HG02840 (cell line): ENCODE measurements at regions not wholly inside any gene's neighbourhood (a gene's known extent, or its start where the extent isn't known, plus 50 kb on each side); places are given as distances from the start of the nearest gene placed in this dataset.

Source experiments
- ATAC-seq: cut with Tn5 transposase; IDR thresholded peaks from one replicate; pipeline ENCODE4 v1.9.1; 2021; ENCODE audit warnings: mild to moderate bottlenecking, moderate library complexity, moderate number of reproducible peaks; ENCODE audit not compliant: unreplicated experiment, low FRiP score

DNA sequence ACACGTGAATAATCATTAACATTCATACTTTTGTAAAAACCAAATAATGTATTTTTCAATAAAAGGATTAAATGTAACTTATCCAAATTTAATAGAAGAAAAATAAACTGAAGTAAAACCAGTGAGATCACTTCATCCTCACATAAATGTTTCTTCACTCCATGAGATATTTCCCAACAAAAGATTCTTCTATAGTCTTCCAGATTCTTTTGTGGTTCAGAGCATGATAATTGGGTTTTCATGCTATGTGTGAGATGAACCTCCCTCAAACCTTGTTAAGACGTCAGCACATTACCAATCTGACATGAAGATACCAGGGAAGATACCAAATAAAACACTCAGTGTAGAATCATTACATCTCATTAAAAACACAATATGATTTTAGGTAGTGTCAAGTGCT lies 62.9 kb upstream of the OXGR1 start:
- ATAC-seq, result no peak

- no peak for ATAC-seq
These were observed 64.1 kb upstream of the OXGR1 start for GRCh38 chr13:97058391-97058790.

DNA sequence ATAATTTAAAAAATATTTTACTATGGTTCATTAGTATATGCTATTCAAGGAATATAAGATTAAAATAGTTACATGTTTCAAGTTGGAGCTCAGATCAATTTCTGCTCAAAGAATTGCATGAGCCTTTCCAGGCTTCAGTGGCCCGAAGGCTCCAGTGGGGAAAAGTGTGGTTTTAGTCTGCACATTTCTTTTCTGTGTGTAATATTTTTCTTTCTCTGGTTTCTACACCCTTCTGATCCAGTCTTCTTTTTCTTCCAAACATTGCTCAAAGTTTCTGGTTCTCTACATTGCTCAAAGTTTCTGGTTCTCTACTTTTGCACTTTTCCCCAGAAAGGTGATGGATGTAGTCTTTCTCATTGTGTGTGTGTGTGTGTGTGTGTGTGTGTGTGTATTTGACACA lies 64.7 kb upstream of the OXGR1 start:
- no peak for ATAC-seq

DNA sequence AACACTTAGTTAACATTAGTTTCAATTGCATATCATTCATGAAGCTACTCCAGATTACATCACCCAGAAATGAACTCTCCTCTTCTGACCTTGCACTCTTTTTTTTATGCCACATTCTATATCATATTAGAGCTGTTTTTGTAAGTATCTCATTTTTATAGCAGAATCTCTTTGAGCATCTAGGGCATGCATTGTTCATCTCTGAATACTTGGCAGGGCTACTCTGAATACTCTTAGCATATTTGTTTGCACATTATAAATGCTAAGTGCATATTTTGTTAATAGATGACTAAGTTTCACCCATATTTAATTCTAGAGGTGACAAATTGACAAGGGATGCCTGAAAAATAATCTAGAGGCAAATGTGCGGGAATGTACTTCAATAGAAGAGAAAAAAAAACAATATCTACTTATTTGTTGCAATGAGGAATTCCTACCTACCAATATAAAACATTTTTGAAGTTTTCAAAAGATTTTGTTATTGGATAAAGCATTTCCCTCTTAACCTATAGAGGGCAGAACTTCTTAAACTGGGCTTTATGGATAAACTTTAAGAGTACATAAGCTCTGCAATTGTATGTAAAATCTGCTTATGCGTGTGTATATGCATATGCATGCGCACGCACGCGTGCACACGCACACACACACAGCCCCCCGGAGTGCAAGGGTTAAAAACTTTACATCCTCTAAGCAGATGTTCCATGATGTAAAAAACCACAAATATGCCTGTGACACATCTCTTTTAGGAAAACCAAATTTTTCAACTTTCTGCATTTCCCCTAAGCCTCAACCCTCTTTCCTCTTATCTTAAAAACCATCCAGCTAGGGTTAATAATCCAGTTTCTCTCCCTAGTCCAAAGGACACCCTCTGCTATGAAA lies 73.0 kb upstream of the OXGR1 start:
- ATAC-seq, result no peak

DNA sequence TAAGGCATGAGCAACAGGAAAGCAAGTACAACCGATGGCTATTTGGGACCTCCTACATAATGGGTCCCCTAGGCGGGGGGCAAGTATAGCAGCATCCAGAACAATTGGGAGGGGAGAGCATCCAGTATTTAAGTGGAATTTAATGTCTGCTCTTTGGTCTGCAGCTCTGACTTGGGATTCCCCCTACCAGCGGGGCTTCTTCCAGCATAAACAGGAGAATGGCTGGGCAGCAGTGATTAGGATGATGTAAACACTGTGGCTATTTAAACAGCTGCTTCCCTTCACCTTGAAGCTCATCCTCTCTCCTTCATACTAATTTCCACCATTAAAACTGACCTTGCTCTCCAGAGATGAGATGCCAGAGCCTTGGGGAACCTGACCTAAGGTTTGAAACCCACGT lies 73.9 kb upstream of the OXGR1 start:
- no peak for ATAC-seq

DNA sequence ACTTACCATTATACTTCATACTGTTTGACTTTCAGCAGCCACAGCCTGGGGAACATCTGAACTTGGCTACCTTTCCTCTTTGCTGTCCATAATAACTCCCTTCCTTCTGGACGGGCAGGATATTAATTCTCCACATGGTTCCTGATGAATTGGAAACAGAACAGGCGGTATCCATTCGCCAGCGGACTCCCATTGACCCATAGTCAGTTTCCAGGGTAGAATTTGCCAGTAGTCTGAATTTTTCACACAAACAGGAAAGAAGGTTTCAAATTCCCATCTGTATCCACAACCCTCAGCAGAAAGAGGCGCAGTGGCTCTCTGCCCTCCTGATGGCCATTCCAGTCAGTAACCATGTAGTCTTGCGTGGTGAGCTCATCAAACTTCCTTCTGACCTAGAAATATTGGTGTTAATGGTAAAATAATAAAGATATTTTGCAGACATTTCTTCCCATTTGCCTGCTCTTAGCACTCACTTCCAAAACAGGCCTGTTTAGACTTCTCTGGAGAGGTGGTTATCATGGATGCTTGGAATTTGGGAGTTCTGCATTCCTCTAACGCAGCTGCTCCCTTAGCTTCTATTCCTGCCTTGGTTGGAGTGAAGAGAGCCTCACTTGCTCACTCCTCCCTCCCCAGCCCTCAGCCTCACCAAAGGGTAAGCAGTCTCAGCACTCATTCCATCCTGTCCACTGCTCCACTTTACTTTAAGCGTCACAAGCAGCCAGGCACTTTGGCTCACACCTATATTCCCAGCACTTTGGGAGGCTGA lies 75.0 kb upstream of the OXGR1 start:
- no peak for ATAC-seq

DNA sequence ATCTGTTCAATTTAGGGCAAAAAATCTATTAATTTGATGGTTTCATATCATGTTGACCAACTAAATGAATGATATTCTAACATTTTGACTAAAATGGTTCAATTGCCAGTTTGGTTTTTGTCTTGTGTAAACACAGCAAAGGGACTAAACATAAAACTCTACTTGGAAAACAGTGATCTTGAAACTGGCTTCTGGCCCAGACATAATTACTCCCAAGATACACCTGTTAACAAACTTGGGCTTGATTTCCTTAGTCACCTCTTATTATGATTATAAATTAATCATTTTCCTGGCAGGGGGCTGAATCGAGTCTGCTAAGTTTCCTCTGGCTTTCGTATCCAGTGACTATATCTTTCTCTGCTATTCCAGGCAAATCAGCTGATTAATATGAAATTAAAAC lies 78.0 kb upstream of the OXGR1 start:
- ATAC-seq, result no peak

- ATAC-seq, result no peak
These were observed 80.3 kb upstream of the OXGR1 start for GRCh38 chr13:97074618-97075017.

DNA sequence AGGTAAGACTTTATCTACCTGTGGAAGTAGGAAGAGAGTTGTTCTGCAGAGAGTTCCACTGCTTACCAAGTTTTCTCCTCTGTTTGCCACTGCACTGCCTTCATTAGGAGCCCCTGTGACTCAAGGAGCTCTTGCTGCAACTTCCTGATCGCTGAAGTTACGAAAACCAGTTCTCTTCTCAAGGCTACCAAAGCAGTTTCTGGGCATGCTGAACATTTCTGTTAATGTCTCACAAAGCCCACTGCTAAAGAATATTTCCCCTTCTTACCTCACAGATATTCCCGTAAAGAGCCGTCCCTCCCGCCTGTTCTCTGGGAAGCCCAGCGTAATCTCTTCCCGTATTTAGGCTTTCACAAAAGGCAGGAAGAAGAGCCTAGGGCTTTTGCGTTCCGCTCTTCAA lies 82.6 kb upstream of the OXGR1 start:
- ATAC-seq, result no peak

GRCh38 chr13:97077341-97077740 lies 83.1 kb upstream of the OXGR1 start:
- ATAC-seq, result no peak

- ATAC-seq, result no peak
These were observed 85.5 kb upstream of the OXGR1 start for GRCh38 chr13:97079726-97080125.

- ATAC-seq, result no peak
These were observed 88.4 kb upstream of the OXGR1 start for GRCh38 chr13:97082461-97083207.

DNA sequence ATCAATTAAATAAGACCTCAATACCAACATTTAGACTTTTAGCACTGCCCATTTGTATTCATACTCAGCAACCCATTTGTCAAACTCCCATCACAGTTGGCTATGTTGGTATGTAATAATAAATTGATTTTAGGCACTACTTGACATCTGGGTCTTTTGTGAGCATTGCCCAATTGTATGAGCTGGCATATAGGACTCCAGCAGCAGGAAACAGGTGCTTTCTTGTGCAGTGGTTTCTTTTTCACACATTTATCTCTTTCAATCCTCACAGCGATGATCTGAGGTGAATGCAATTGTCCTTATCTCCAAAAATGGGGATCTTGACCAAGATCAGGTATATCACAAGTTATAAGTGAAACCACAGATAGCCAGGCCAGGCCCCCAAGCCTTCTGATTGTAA lies 96.9 kb upstream of the OXGR1 start:
- ATAC-seq, result no peak

GRCh38 chr13:97100821-97101220 lies 106.5 kb upstream of the OXGR1 start:
- no peak for ATAC-seq

DNA sequence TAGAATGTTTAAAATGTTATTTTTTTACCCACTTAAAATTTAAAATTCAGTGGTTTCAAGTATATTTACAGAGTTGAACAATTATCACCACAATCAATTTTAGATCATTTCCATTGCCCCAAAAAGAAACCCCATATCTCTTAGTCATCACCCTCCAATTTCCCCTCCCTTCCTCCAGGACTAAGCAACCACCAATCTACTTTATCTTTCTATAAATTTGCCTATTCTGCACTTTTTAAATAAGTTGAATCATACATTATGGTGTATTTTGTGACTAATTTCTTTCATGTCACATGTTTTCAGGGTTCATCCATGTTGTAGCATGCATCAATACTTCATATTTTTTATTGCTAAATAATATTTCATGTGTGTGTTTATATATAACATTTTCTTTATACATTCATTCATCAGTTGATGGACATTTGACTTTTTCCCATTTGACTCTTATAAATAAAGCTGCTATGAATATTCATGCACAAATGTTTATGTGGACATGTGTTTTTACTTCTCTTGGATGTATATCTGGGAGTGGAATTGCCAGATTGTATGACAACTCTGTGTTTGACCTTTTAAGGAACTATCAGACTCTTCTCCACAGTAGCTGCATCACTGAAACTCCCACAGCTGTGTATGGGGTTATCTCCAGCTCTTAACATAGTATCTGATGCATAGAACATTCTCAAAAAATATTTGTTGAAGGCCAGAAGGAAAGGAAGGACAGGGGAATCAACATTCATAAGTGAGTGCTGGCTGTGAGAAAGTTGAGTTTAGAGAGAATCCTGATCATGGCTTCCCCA lies 107.8 kb upstream of the OXGR1 start:
- ATAC-seq, result no peak

DNA sequence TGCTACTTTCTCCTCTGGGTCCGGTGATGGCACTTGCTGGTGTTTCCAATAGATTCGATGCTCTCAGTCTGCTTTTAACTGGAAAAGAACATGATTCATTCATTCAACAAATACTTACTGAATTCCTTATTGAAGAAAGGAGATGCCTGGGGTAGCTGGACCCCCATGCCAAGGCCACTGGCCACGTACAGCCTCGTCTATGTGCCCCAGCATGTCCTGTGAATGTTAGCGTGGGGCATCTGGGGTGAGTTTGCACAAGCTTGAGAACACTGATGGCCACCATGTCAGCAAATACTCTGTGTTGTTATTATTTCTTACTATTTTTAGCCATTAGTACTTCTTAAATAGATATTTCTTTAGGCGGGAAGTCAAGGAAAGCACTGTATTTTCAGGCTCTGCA lies 112.0 kb upstream of the OXGR1 start:
- no peak for ATAC-seq

GRCh38 chr13:97107815-97108529 lies 113.7 kb upstream of the OXGR1 start:
- no peak for ATAC-seq

GRCh38 chr13:97108530-97108900 lies 113.6 kb upstream of the MBNL2 start:
- no peak for ATAC-seq

- no peak for ATAC-seq
These were observed 112.9 kb upstream of the MBNL2 start for GRCh38 chr13:97109256-97109655.
